ENCODE measurements at regions not wholly inside any gene's neighbourhood (a gene's known extent, or its start where the extent isn't known, plus 50 kb on each side); places are given as distances from the start of the nearest gene placed in this dataset.

DNA sequence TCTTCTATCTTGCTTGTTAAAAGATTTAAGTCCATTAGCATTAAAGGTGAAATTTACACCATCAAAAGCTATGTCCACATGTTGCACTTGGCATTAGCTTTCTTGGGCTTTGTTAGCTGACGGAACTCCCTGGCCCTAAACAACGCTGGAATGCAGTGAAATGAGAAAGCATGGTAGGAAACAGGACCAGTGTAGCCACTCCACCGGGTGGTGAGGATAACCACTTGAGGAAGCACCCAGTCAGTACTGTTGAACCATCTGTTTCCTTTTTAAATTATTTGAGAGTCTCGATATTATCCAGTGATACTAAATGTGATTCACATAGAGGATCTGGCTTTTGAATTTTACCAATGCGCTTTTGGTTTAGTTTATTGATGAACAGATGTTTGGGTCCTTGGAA, 374.9 kb upstream of the NOX3 start:
- Histone ChIP-seq H3K36me3 (ENCODE audit: control insufficient read depth in 4 of 4, insufficient read depth in 4 of 4, low read length in 4 of 4) (no peaks in the 10 kb centered on the region), H3K4me1 (ENCODE audit: control insufficient read depth in 5 of 5, insufficient read depth in 5 of 5, low read length in 5 of 5) (peaks cover 0 to 3% (median 0%) of the 10 kb centered on the region in 5 donors), H3K27me3 (ENCODE audit: control insufficient read depth in 3 of 3, insufficient read depth in 3 of 3, low read length in 2 of 3) (no peaks in the 10 kb centered on the region), H3K27ac (ENCODE audit: low read depth in 1 of 2, low read length in 1 of 2) (no peak overlapping the region), H3K9ac (ENCODE audit: insufficient read depth in 1 of 2, low read length in 2 of 2) (no peak overlapping the region), H3K4me3 (no peak overlapping the region), H3K9me3 (ENCODE audit: control insufficient read depth in 4 of 4, insufficient read depth in 3 of 4, low read length in 3 of 4) (no peaks in the 10 kb centered on the region)
- TF ChIP-seq, protein P1, sequence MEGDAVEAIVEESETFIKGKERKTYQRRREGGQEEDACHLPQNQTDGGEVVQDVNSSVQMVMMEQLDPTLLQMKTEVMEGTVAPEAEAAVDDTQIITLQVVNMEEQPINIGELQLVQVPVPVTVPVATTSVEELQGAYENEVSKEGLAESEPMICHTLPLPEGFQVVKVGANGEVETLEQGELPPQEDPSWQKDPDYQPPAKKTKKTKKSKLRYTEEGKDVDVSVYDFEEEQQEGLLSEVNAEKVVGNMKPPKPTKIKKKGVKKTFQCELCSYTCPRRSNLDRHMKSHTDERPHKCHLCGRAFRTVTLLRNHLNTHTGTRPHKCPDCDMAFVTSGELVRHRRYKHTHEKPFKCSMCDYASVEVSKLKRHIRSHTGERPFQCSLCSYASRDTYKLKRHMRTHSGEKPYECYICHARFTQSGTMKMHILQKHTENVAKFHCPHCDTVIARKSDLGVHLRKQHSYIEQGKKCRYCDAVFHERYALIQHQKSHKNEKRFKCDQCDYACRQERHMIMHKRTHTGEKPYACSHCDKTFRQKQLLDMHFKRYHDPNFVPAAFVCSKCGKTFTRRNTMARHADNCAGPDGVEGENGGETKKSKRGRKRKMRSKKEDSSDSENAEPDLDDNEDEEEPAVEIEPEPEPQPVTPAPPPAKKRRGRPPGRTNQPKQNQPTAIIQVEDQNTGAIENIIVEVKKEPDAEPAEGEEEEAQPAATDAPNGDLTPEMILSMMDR (IDR thresholded peaks at IDR 0.05; ENCODE audit: control extremely low read depth, extremely low read depth): no peak
- WGBS, 2 donors: 54 to 68% methylated on average over 5 of the region's 5 CpGs
- no peak for DNase-seq
- no peak for ATAC-seq (ENCODE audit: insufficient read depth, low FRiP score)

DNA sequence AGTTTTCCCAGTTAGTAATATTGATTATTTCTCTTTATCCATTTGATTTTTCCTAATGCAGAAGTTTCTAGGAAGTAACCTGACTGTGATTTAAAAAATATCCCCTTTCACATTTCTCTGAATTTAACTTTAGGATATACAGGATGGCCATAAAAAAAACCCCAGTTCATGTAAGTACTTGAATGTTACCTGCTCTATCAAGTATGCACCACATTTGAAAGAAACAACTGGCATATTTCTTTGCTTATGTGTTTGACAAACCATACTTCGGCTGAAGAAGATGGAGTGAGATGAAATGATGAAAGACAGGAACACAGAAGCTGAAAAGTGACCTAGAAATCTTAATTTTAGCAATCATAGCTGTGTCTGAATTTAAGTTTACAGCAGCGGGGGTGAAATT, 374.0 kb upstream of the NOX3 start:
- Histone ChIP-seq H3K27me3 (ENCODE audit: control insufficient read depth in 3 of 3, insufficient read depth in 3 of 3, low read length in 2 of 3) (no peaks in the 10 kb centered on the region), H3K36me3 (ENCODE audit: control insufficient read depth in 4 of 4, insufficient read depth in 4 of 4, low read length in 4 of 4) (no peaks in the 10 kb centered on the region), H3K4me1 (ENCODE audit: control insufficient read depth in 5 of 5, insufficient read depth in 5 of 5, low read length in 5 of 5) (peaks cover 0 to 3% (median 0%) of the 10 kb centered on the region in 5 donors), H3K27ac (ENCODE audit: low read depth in 1 of 2, low read length in 1 of 2) (no peak overlapping the region), H3K9me3 (ENCODE audit: control insufficient read depth in 4 of 4, insufficient read depth in 3 of 4, low read length in 3 of 4) (no peaks in the 10 kb centered on the region), H3K4me3 (no peak overlapping the region), H3K9ac (ENCODE audit: insufficient read depth in 1 of 2, low read length in 2 of 2) (no peak overlapping the region)
- no peak for ATAC-seq (ENCODE audit: insufficient read depth, low FRiP score)
- TF ChIP-seq, protein P1 (IDR thresholded peaks at IDR 0.05; ENCODE audit: control extremely low read depth, extremely low read depth): no peak
- no peak for DNase-seq
- 83 to 90% methylated on average over 2 of the region's 2 CpGs for WGBS, 2 donors

DNA sequence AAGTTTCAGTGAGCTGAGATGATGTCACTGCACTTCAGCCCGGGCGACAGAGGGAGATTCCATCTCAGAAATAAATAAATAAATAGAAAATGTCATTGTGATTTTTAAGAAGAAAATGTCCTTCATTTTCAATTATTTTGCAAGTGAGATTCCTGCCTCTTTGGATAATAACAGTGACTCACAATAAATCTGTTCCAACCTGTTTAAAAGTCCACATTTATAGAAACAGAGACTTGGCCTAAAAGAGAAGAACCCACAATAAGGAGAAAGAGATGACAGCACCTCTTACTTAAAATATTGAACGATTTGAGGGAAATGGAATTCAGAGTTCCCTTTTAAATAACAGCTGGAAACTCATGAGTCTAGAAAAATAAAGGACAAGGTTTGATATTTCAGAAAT, 373.4 kb upstream of the NOX3 start:
- H3K9me3 ChIP-seq (ENCODE audit: control insufficient read depth in 4 of 4, insufficient read depth in 3 of 4, low read length in 3 of 4): no peaks in the 10 kb centered on the region
- H3K27ac ChIP-seq (ENCODE audit: low read depth in 1 of 2, low read length in 1 of 2): no peak overlapping the region
- TF ChIP-seq, protein P1 (IDR thresholded peaks at IDR 0.05; ENCODE audit: control extremely low read depth, extremely low read depth): no peak
- H3K4me3 ChIP-seq: no peak overlapping the region
- 76 to 84% methylated on average over 3 of the region's 3 CpGs for WGBS, 2 donors
- H3K4me1 ChIP-seq (ENCODE audit: control insufficient read depth in 5 of 5, insufficient read depth in 5 of 5, low read length in 5 of 5): peaks cover 0 to 1% (median 0%) of the 10 kb centered on the region in 5 donors
- no peak for ATAC-seq (ENCODE audit: insufficient read depth, low FRiP score)
- no peaks in the 10 kb centered on the region for H3K27me3 ChIP-seq (ENCODE audit: control insufficient read depth in 3 of 3, insufficient read depth in 3 of 3, low read length in 2 of 3)
- H3K36me3 ChIP-seq (ENCODE audit: control insufficient read depth in 4 of 4, insufficient read depth in 4 of 4, low read length in 4 of 4): no peaks in the 10 kb centered on the region
- H3K9ac ChIP-seq (ENCODE audit: insufficient read depth in 1 of 2, low read length in 2 of 2): no peak overlapping the region
- no peak for DNase-seq

DNA sequence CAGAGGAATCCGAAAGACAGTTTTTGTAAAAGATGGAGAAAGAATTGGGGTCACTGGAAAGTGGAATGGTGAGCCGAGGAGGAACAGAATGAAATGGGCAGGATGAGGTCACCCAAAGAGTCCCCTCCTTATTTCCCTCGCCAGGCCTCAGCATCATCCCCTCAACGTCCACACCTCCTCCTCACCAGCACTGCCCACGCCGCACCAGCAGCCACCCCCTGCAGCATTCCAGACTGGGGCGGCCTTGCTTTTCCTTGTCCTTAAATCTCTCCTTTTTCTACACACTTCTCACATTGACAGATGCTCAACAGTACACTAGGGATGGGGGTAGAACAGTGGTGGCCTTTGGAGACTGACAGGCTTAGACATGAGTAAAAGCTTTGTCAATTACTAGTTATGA, 363.1 kb upstream of the NOX3 start:
- no peak overlapping the region for H3K4me3 ChIP-seq
- H3K9ac ChIP-seq (ENCODE audit: insufficient read depth in 1 of 2, low read length in 2 of 2): no peak overlapping the region
- ATAC-seq (ENCODE audit: insufficient read depth, low FRiP score) (no peak), DNase-seq (no peak)
- 77 to 85% methylated on average over 7 of the region's 7 CpGs for WGBS, 2 donors
- H3K27ac ChIP-seq (ENCODE audit: low read depth in 1 of 2, low read length in 1 of 2): no peak overlapping the region
- no peaks in the 10 kb centered on the region for H3K9me3 ChIP-seq (ENCODE audit: control insufficient read depth in 4 of 4, insufficient read depth in 3 of 4, low read length in 3 of 4)
- no peaks in the 10 kb centered on the region for H3K36me3 ChIP-seq (ENCODE audit: control insufficient read depth in 4 of 4, insufficient read depth in 4 of 4, low read length in 4 of 4)
- no peaks in the 10 kb centered on the region for H3K27me3 ChIP-seq (ENCODE audit: control insufficient read depth in 3 of 3, insufficient read depth in 3 of 3, low read length in 2 of 3)
- TF ChIP-seq, protein P1 (IDR thresholded peaks at IDR 0.05; ENCODE audit: control extremely low read depth, extremely low read depth): no peak
- H3K4me1 ChIP-seq (ENCODE audit: control insufficient read depth in 5 of 5, insufficient read depth in 5 of 5, low read length in 5 of 5): no peaks in the 10 kb centered on the region
